SH-SY5Y (cell line): ENCODE measurements at regions not wholly inside any gene's neighbourhood (a gene's known extent, or its start where the extent isn't known, plus 50 kb on each side); places are given as distances from the start of the nearest gene placed in this dataset.

Experiments
- GATA2 ChIP-seq: IDR thresholded peaks from 2 replicates; pipeline ENCODE4 v1.6.1; 2011; ENCODE audit warnings: mild to moderate bottlenecking, low read depth, low read length
- GATA3 ChIP-seq: IDR thresholded peaks from 2 replicates; pipeline ENCODE4 v1.6.1; 2011; ENCODE audit warnings: low read depth, mild to moderate bottlenecking, low read length, moderate library complexity

DNA sequence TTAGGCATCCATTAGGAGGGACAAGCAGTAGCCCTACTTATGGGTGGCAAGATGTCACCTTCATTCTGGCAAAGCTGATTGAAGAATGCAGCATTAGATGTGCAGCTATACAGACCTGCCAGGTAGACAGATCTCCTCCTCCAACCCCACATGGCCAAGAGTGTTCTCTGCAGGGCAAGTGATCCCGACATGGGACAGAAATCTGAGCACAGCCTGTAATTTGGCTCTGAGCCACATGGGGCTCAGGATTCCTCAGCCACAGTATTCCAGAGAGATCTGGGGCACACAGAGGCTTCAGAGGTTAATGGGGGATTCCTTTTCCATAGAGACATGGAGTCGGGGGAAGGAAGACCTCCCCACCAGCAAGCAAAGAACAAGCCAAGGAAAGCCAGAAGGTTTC, 58.7 kb upstream of the GDF10 start:
- TF ChIP-seq GATA2, result no peak
- no peak for TF ChIP-seq GATA3

DNA sequence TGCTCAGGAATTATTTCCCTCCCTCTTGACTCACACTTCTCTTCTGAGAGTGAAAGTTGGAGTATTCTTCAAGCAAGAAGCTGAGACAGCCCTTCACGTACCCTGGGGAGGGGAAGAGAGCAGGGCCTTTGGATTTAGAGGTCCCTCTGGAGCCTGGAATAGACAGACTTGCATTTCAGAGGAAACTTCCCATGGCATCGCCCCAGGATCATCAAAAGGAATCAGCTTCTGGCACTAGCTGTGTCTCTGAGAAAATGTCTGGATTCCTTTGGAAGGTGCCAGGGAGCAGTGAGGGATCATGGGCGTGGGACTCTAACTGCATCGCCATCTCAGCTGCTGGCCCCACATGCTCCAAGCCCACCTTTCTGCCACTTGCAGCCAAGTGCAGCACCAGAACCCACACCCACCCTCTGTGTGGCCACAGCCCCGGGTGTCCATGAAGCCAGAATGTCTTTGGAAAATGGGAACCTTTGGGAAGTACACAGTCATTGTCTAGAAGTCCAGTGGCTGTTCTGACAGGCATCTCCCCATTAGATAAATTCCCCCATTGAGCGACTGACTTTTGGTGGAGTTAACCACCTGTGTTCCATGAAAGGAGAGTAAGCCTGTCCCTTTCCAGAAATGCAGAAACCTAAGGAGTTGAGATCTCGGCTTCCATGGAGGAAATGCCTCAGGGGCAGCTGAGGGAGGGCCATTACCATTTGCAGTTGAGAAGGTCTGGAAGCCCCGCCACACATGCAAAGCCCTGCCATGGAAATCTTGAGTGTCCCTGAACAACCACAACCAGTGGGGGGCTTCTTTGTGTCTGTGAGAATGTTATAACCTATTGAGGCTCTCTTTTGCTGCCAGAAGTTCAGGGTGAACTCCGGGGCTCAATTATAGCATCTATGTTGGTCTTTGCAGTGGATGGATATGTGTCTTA, 57.8 kb upstream of the GDF10 start:
- TF ChIP-seq GATA3 (no peak), GATA2 (no peak)

DNA sequence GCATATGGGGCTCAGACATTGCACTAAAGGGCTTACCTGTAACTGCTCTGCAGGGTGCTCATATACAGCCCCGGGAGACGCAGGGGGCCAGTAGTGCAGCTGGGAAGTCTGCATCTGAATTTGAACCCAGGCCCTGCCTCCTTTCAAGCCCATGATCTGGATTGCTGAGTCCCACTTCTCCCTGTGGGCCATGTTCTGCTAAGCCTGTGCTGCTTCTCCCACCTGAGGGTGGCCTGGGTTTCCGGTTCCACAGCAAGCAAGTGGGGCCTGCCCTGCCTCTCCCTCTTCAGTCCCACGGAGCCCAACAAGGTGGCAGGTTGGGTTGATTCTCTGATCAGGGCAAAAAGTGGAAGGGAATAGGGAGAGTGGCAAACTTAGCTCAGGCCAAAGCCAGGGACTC, 56.6 kb upstream of the GDF10 start:
- TF ChIP-seq GATA2 (no peak), GATA3 (no peak)

- TF ChIP-seq GATA3 (no peak), GATA2 (no peak)
Observed at GRCh38 chr10:47243791-47244190, 56.2 kb upstream of the GDF10 start.

GRCh38 chr10:47244560-47245500, 55.2 kb upstream of the GDF10 start:
- TF ChIP-seq GATA3 (no peak), GATA2 (no peak)

DNA sequence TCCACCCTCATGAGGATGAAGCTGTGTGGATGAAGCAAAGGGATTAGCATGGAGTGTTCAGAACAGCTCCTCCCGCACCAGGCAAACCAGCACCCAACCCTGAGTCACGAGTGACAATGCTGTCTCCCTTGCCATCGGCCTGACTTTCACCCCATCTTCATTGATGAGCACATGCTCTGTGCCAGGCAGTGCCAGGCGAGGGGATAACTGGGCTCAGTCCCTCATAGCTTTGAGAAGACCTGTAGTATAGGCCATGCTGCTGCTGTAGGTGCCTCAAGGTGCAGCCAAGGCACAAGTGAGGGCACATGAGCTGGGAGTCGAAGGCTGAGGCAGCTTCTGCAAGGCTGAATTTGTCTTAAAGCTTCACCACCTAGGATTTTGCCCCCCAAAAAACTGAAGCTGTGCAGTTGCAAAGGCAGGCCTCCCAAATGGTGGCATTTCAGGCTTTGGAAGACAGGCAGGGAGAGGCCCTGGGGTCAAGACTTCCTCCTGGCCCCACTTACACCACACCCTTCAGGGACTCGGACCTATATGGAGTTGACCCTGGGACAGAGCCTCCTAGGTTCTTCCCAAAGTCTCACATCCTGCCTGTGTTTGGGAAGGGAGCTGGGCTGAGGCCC, 54.2 kb upstream of the GDF10 start:
- no peak for TF ChIP-seq GATA2
- TF ChIP-seq GATA3, result no peak

DNA sequence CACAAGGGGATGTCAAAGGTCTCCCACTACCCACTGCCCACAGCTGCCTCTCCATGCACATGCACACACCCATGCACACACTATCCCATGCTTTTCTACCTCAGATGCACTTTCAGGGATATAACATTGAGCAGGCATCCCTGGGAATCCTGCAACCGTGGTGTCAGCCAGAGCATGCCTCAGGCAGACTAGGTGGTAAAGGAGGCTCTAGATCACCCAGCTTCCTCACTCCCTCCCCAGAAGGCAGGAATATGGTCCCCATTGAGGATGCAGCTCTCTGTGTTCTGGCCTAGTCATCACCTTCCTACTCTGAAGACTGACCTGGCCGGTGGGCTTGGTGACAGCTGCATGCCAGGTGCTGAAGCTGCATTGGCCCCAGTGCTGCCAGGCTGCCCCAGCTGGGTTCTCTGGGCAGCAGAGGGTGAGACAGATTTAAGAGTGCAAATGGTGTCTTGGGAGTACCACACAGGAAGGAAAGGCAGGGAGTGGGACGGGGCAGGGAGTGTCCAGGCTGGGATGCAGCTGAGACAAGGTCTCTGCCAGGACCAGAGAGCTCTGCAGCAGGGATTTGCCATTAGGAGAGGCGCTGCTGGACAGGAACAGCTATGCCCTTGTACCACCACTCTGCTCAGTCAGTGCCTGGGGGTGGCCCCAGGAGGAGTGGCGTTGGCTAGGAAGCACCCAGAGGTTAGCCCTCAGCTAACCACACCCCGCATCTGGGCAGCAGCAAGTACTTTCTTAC, 53.4 kb upstream of the GDF10 start:
- no peak for TF ChIP-seq GATA2
- no peak for TF ChIP-seq GATA3

DNA sequence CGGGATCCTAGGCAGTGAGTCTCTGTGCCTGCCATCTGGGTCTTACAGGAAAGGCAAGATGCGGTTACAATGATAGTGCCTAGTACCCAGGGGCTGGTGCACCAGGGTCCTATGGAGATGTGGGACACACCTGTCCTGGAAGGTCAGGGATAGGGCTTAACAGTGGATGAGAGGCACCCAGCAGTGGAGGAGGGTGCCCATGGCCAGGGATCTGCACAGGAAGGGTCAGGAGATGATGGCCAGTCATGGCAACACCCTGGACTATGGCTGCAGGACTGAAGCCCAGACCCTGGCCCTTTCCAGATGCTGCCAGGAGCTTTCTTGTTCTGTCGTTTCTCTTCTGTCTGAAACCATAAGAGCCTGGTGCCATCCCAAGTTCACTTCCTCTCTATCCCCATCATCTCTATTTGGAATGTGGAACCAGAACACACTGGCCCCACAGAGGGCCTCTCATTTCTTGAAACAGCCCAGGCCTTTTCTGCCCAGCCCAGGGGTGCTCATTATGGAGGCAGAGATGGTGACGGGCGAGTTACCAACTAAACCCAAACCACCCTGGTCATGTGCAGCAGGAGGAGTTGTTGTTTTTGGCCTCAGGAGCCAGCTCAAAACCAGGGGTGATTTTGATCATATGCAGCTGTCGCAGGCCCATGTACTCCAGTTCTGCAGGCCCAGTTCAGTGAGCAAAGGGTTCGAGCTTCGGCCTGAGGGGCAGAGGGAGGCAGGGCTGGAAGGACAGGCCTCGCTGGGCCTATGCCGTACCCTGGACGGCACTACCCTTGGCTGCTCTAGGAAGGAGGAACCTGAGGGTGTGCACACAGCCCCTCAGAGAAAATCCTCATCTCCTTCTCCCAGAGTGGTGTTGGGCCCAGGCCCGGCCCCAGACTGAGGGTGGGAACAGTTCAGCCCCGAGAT, 52.6 kb upstream of the GDF10 start:
- TF ChIP-seq GATA2 (no peak), GATA3 (no peak)

DNA sequence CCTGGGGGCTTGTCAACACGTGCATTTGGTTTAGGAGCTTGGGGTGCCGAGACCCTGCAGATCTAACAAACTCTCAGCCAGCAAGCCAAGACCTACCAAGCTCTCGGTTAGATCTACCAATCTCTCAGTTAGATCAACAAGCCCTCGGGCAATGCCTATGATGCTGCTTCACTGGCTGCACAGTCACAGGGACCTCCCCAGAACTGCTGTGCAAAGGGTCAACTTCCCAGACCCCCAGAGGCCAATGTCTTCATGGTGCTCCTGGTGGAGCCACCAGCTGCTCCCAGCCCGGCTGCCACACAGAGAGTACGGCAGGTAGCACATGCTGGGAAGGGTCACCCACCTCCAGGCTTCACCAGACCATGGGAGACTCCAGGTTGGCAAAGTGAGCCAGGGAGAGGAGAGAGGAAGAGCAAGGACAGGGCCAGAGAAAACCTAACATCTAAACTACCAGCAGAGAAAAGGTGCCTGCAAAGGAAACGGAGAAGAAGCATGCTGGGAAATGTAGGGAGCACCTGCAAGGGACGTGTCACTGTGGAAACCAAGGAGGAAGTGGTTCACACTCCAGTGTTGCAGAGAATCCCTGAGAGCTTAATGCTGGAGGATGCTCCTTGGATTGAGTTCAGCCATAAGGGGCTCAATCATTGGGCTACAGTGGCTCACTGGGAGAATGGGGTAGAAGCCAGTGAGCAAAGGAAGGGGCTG, 51.5 kb upstream of the GDF10 start:
- TF ChIP-seq GATA3, result no peak
- no peak for TF ChIP-seq GATA2

DNA sequence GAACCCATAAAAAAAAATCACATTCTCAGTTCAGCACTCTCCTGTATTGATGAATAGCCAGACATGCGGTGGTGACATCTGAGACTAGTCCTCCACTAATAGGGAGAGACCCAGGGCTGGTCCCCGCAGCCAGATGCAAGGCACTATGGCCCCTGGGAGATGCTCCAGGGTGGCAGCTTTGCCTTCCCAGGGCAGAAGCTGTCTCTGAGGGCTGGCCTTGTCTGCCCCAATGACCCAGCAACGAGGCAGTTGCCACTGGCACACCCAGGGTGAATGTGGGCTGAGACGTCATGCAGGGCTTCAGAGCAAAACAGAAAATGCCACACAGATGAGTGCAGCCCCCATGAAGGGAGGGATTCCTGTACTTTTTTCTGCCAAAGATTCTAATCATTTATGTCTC, 50.1 kb upstream of the GDF10 start:
- TF ChIP-seq GATA3 (no peak), GATA2 (no peak)
